GM19468 (cell line): ENCODE measurements at regions not wholly inside any gene's neighbourhood (a gene's known extent, or its start where the extent isn't known, plus 50 kb on each side); places are given as distances from the start of the nearest gene placed in this dataset.
"Not testable (repeated sequence)": the region's sequence is repeated elsewhere in the genome, so short reads cannot be mapped to it uniquely, and the experiment has no call there.

Experiments used
- ATAC-seq: cut with Tn5 transposase; IDR thresholded peaks from one replicate; pipeline ENCODE4 v1.9.1; 2021; ENCODE audit warnings: mild to moderate bottlenecking, moderate library complexity, moderate number of reproducible peaks; ENCODE audit not compliant: unreplicated experiment; ENCODE audit errors: extremely low read depth

GRCh38 chr20:40967700-40968099 is 60.9 kb upstream of the TOP1 start:
- ATAC-seq, result no peak

- ATAC-seq, result not testable (repeated sequence)
Measured at GRCh38 chr20:40968816-40969562, 59.6 kb upstream of the TOP1 start.

- no peak for ATAC-seq
Measured at GRCh38 chr20:40970218-40970617, 58.4 kb upstream of the TOP1 start.

GRCh38 chr20:40977218-40977617 is 51.4 kb upstream of the TOP1 start:
- no peak for ATAC-seq

- no peak for ATAC-seq
Measured at GRCh38 chr20:40978761-40979160, 49.9 kb upstream of the TOP1 start.
